GM12872 (cell line): ENCODE measurements at regions not wholly inside any gene's neighbourhood (a gene's known extent, or its start where the extent isn't known, plus 50 kb on each side); places are given as distances from the start of the nearest gene placed in this dataset.

Experiments used
- TF ChIP-seq, protein P1 (sequence below): IDR thresholded peaks from 3 replicates; pipeline ENCODE4 v1.5.1; 2011; ENCODE audit warnings: low read depth, mild to moderate bottlenecking, low read length, moderate library complexity; ENCODE audit not compliant: insufficient read depth

DNA sequence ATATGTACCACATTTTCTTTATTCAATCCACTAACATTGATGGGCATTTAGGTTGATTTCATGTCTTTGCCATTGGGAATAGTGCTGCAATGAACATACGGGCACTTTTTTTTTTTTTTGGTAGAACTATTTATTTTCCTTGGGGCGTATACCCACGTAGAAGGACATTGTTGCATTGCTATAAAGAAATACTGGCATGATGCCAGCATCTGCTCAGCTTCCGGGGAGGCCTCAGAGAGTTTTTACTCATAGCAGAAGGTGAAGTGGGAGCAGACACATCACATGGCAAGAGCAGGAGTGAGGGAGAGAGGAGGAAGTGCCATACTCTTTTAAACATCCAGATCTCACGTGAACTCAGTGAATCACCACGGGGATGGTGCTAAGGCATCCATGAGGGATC is 197.0 kb downstream of the SQOR start:
- TF ChIP-seq, protein P1, sequence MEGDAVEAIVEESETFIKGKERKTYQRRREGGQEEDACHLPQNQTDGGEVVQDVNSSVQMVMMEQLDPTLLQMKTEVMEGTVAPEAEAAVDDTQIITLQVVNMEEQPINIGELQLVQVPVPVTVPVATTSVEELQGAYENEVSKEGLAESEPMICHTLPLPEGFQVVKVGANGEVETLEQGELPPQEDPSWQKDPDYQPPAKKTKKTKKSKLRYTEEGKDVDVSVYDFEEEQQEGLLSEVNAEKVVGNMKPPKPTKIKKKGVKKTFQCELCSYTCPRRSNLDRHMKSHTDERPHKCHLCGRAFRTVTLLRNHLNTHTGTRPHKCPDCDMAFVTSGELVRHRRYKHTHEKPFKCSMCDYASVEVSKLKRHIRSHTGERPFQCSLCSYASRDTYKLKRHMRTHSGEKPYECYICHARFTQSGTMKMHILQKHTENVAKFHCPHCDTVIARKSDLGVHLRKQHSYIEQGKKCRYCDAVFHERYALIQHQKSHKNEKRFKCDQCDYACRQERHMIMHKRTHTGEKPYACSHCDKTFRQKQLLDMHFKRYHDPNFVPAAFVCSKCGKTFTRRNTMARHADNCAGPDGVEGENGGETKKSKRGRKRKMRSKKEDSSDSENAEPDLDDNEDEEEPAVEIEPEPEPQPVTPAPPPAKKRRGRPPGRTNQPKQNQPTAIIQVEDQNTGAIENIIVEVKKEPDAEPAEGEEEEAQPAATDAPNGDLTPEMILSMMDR = no peak

DNA sequence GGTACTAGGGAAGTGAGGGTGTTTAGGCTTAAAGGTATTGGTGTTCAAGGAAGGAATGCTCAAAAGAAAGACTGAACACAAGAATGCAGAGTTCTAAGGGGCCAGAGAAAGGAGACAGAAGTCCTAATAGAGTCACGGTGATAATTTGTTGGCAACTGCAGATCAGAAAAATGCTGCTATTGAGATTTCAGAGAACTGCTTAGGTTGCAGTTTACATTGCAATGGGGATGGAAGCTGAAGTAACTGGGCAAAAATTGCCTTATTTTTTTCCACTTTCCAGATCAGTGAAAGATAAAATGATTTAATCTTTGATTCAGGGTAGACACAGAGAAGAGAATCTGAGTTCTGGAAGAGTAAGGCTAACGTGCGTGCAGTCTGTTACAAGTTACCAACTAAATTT is 199.8 kb downstream of the SQOR start:
- TF ChIP-seq, protein P1 = no peak

DNA sequence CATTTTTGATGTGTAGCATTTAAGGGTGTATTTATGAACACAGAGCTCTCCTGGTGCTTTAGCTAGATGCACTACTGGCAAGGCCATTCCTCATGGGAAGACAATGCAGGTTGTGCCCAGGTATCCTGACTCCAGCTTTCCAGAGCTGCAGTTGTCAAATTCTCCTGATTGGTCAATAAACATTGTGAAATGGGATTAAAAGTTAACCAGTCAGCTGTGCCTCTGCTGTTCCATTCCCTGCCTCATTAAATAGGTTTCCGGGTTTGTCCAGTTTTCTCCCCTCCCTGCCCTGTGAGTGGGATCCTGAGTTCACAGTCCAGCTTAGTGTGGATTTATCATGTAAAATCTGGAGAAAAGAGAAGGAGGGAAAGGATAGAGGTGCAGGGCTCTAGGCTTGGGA is 207.3 kb downstream of the SQOR start:
- TF ChIP-seq, protein P1 = no peak

DNA sequence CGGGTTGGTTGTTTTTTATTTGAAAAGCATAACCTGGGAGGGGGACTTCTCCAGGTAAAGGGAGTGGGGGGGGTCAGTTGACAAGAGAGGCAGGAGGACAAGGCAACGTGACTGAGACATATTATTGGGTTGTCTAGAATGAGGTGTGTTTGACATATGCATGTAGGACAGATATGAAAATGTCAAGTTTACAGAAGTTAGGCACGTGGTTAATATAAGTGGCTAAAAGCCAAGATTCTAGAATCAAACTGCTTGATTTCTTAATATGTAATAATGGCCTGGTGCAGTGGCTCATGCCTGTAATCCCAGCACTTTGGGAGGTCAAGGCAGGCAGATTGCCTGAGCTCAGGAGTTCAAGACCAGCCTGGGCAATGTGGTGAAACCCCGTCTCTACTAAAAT is 212.8 kb downstream of the SQOR start:
- TF ChIP-seq, protein P1 = no peak

DNA sequence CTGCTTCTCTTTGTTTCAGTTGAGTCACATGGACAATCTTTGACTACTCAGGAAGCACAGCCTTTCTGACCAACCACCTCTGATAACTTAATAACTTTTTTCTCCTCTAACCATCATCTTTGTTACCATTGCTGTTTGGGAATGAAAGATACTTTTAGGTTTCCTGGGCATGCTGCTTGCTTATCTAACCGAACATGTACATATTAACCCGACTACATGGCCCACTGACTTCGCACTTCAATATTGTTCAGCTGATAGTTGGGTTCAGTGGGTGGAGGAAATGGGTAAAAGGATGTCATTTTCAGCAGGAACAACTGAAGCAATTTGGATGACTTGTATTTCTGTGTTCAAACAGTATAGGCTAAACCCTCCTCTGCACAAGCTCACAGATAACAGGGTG is 214.3 kb downstream of the SQOR start:
- TF ChIP-seq, protein P1 = no peak

DNA sequence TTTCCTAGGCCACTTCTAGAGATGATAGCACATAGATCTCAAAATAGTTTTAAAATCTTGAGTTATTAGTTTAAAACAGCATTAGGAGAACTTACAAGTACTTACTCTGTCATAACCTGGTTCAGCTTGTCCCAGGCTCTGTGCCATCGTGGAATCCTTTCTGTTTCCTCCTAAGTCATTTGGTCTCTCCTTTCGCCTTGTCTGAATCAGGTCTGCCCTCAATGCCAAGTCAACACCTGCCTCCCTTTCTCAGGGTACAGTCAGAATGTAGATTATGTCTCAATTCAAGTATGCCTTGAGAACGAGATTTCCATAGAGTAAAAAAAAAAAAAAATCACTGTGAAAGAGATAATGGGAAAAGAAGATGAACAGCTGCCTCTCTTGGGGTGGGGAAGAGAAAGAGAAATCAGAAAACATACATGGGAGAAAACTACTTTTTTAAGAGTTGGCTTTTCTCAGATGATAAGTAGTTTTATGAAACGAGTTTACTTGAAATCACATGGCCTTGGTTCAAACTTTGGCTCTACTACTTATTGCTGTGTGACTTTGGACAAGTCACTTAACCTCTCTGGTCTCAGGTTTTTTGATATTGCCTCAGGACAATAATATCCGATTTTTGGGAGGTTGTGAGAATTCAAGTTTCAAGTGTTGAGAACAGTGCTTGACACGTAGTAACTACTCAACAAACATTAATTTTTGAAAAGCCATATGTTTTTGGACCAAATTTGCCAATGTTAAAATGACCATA is 219.8 kb downstream of the SQOR start:
- TF ChIP-seq, protein P1 = no peak

DNA sequence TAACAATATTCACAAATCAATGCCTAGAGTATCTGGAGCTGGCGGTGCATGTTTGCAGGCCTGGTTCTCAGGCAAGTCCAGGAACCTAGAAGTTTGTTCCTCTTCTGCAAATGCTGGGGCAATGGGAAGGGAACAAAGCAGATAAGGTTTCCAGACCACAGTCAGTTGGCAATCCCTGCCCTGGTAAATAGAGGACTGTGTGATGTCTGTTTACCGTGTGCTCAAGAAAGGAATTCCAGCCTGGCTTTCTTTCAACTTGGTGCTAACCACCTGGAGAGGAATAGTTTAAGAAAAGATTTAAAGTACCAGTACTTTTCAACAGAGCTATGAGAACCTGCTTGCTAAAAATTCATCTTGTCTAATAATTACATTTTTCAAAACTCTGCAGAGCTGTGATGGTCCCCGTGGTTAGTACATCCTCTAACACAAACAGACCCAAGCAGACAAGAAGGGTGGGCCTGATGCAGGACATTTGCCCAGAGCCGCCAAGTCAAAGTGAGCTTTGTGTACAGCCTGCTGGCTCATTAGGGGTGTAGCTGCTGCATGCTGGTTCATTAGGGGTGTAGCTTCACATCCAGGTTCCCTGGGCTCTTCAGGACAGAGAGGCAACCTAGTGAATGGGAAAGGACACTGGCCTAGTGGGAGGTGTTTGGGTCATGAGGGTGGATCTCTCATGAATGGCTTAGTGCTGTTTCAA is 220.5 kb downstream of the SQOR start:
- TF ChIP-seq, protein P1 = no peak
